HG03469 (cell line): ENCODE measurements at regions not wholly inside any gene's neighbourhood (a gene's known extent, or its start where the extent isn't known, plus 50 kb on each side); places are given as distances from the start of the nearest gene placed in this dataset.

Experiments used
- ATAC-seq: cut with Tn5 transposase; IDR thresholded peaks from one replicate; pipeline ENCODE4 v1.9.1; 2021; ENCODE audit warnings: mild to moderate bottlenecking, moderate library complexity, moderate number of reproducible peaks; ENCODE audit not compliant: unreplicated experiment

- no peak for ATAC-seq
These were observed 83.5 kb upstream of the STARD13 start for GRCh38 chr13:33369073-33369472.

- ATAC-seq: no peak
These were observed 86.8 kb upstream of the STARD13 start for GRCh38 chr13:33372251-33372919.

- no peak for ATAC-seq
These were observed 88.1 kb upstream of the STARD13 start for GRCh38 chr13:33373624-33374023.

- ATAC-seq: no peak
These were observed 89.9 kb upstream of the STARD13 start for GRCh38 chr13:33375421-33375820.

GRCh38 chr13:33376212-33376611 is 90.7 kb upstream of the STARD13 start:
- no peak for ATAC-seq

GRCh38 chr13:33377411-33377810 is 91.9 kb upstream of the STARD13 start:
- ATAC-seq: no peak

- ATAC-seq: no peak
These were observed 92.3 kb upstream of the STARD13 start for GRCh38 chr13:33377825-33378224.

- no peak for ATAC-seq
These were observed 94.1 kb upstream of the STARD13 start for GRCh38 chr13:33379608-33380007.

- ATAC-seq: no peak
These were observed 95.0 kb upstream of the STARD13 start for GRCh38 chr13:33380487-33381079.

- ATAC-seq: no peak
These were observed 95.6 kb upstream of the STARD13 start for GRCh38 chr13:33381180-33381579.

- no peak for ATAC-seq
These were observed 96.4 kb upstream of the STARD13 start for GRCh38 chr13:33381906-33382305.

- no peak for ATAC-seq
These were observed 98.4 kb upstream of the STARD13 start for GRCh38 chr13:33383724-33384577.

- ATAC-seq: no peak
These were observed 102.9 kb upstream of the STARD13 start for GRCh38 chr13:33388286-33388998.

- ATAC-seq: no peak
These were observed 107.3 kb upstream of the STARD13 start for GRCh38 chr13:33392794-33393405.

- ATAC-seq: no peak
These were observed 108.9 kb upstream of the STARD13 start for GRCh38 chr13:33394294-33394932.

- ATAC-seq: no peak
These were observed 115.7 kb upstream of the STARD13 start for GRCh38 chr13:33401238-33401637.

- no peak for ATAC-seq
These were observed 117.4 kb upstream of the STARD13 start for GRCh38 chr13:33402975-33403374.

- no peak for ATAC-seq
These were observed 118.3 kb upstream of the STARD13 start for GRCh38 chr13:33403807-33404362.

GRCh38 chr13:33405371-33405770 is 119.8 kb upstream of the STARD13 start:
- no peak for ATAC-seq
